ENCODE measurements at regions not wholly inside any gene's neighbourhood (a gene's known extent, or its start where the extent isn't known, plus 50 kb on each side); places are given as distances from the start of the nearest gene placed in this dataset.

- Mint-ChIP-seq H3K27me3 (ENCODE audit: low read depth, poor library complexity) (peaks cover 6% of the 10 kb centered on the region), H3K36me3 (ENCODE audit: low read depth) (no peaks in the 10 kb centered on the region), H3K4me3 (peak overlapping the region; percentile 91), H3K27ac (no peak overlapping the region), H3K9me3 (no peaks in the 10 kb centered on the region), H3K4me1 (peaks cover 82% of the 10 kb centered on the region)
- peak; percentile 34 for DNase-seq
- TF ChIP-seq CTCF (IDR thresholded peaks at IDR 0.05) = no peak
These were observed 580.1 kb downstream of the BUD13 start for GRCh38 chr11:116192509-116193210.

- H3K36me3 Mint-ChIP-seq (ENCODE audit: low read depth) = no peaks in the 10 kb centered on the region
- no peak for TF ChIP-seq CTCF (IDR thresholded peaks at IDR 0.05)
- no peaks in the 10 kb centered on the region for H3K9me3 Mint-ChIP-seq
- peak overlapping the region; percentile 47 for H3K4me3 Mint-ChIP-seq
- no peak for DNase-seq
- no peak overlapping the region for H3K27ac Mint-ChIP-seq
- H3K27me3 Mint-ChIP-seq (ENCODE audit: low read depth, poor library complexity) = peaks cover under 1% of the 10 kb centered on the region
- peaks cover 66% of the 10 kb centered on the region for H3K4me1 Mint-ChIP-seq
These were observed 581.9 kb downstream of the BUD13 start for GRCh38 chr11:116190861-116191260.

- Mint-ChIP-seq H3K36me3 (ENCODE audit: low read depth) (no peaks in the 10 kb centered on the region), H3K4me3 (peak overlapping the region; percentile 24), H3K27me3 (ENCODE audit: low read depth, poor library complexity) (no peaks in the 10 kb centered on the region), H3K4me1 (peaks cover 69% of the 10 kb centered on the region), H3K9me3 (no peaks in the 10 kb centered on the region), H3K27ac (peak overlapping the region; percentile 58)
- TF ChIP-seq CTCF (IDR thresholded peaks at IDR 0.05) = no peak
- DNase-seq = peak; percentile 30
These were observed 583.2 kb downstream of the BUD13 start for GRCh38 chr11:116189408-116190170.

GRCh38 chr11:116188350-116188749 is 584.4 kb downstream of the BUD13 start:
- Mint-ChIP-seq H3K27me3 (ENCODE audit: low read depth, poor library complexity) (no peaks in the 10 kb centered on the region), H3K4me1 (peaks cover 65% of the 10 kb centered on the region), H3K9me3 (no peaks in the 10 kb centered on the region), H3K4me3 (no peak overlapping the region), H3K36me3 (ENCODE audit: low read depth) (no peaks in the 10 kb centered on the region), H3K27ac (no peak overlapping the region)
- no peak for TF ChIP-seq CTCF (IDR thresholded peaks at IDR 0.05)
- no peak for DNase-seq

- H3K27ac Mint-ChIP-seq = no peak overlapping the region
- no peaks in the 10 kb centered on the region for H3K27me3 Mint-ChIP-seq (ENCODE audit: low read depth, poor library complexity)
- no peaks in the 10 kb centered on the region for H3K9me3 Mint-ChIP-seq
- H3K4me3 Mint-ChIP-seq = no peak overlapping the region
- H3K4me1 Mint-ChIP-seq = peaks cover 69% of the 10 kb centered on the region
- no peak for DNase-seq
- no peaks in the 10 kb centered on the region for H3K36me3 Mint-ChIP-seq (ENCODE audit: low read depth)
- TF ChIP-seq CTCF (IDR thresholded peaks at IDR 0.05) = no peak
These were observed 585.8 kb downstream of the BUD13 start for GRCh38 chr11:116187026-116187425.

Measured in nephron progenitor cell (in vitro differentiated cells).